Heart left ventricle (tissue), 13 donors: ENCODE measurements at regions not wholly inside any gene's neighbourhood (a gene's known extent, or its start where the extent isn't known, plus 50 kb on each side); places are given as distances from the start of the nearest gene placed in this dataset.

Experiments
- POLR2A ChIP-seq, 2 donors: fragments of 450-650 bp; IDR thresholded peaks; one replicate each; pipeline ENCODE4 v1.6.1; 2017; ENCODE audit warnings: antibody characterized with exemption in 2 of 2, mild to moderate bottlenecking in 2 of 2, moderate library complexity in 2 of 2
- TF ChIP-seq, protein P1 (sequence below), 12 donors: fragments of 200-600 bp; sonication (generic) in 4 of 12; IDR thresholded peaks; one replicate each; pipeline versions ENCODE4 v1.5.0 to v1.8.0; 2018 to 2022; ENCODE audit warnings: antibody characterized with exemption in 12 of 12, mild to moderate bottlenecking in 5 of 12
- donor health status: ischemic (EF 13 %, LVEDD 7.1; RV severe dilation, severe dysfunction).
- donor health status: DM: no; HTN: yes; CAD: no.
- donor health status: DM: no; HTN: no; CAD: no.
- donor health status: ischemic (EF 25% LVEDD 6.9; RV normal size, moderate dysfunction).
- donor health status: ischemic (EF 25% LVEDD 5.7; RV mildly dilated, moderate dysfunction).
- donor health status: ischemic (EF 35%, LVEDD 5.7; RV mildly dilated, moderate dysfunction).
- donor health status: nonischemic (EF 11% LVEDD 7.7; RV severe dilation, severe dysfunction).
- donor health status: DM: yes; HTN: yes; CAD: no.
- donor health status: PGD.
- donor health status: ischemic (EF 29% LVEDD 5.4; RV normal size, mild dysfunction).
- donor health status: nonischemic (EF 23%, LVEDD 6.1; RV moderate dilation, normal function).

DNA sequence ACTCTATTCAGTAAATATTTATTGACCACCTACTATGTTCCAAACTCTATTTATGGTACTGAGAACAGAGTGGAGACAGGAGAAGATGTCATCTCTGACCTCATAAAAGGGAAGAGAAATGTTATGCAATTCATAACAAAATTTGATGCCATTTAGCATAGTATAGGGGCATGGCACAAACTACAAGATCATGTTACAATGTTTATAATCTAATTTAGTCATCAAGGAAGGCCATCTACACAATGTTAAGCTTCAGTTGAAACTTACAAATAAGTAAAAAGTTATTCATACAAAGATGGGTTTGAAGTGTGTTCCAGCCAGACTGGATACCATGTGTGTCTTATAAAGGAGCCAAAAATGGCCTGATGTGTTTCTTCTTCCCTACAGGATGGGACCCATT is 146.8 kb upstream of the CHRM3 start:
- TF ChIP-seq POLR2A (IDR thresholded peaks at IDR 0.05) = no peak
- TF ChIP-seq, protein P1, sequence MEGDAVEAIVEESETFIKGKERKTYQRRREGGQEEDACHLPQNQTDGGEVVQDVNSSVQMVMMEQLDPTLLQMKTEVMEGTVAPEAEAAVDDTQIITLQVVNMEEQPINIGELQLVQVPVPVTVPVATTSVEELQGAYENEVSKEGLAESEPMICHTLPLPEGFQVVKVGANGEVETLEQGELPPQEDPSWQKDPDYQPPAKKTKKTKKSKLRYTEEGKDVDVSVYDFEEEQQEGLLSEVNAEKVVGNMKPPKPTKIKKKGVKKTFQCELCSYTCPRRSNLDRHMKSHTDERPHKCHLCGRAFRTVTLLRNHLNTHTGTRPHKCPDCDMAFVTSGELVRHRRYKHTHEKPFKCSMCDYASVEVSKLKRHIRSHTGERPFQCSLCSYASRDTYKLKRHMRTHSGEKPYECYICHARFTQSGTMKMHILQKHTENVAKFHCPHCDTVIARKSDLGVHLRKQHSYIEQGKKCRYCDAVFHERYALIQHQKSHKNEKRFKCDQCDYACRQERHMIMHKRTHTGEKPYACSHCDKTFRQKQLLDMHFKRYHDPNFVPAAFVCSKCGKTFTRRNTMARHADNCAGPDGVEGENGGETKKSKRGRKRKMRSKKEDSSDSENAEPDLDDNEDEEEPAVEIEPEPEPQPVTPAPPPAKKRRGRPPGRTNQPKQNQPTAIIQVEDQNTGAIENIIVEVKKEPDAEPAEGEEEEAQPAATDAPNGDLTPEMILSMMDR (IDR thresholded peaks at IDR 0.05) = no peak
